ENCODE measurements at regions not wholly inside any gene's neighbourhood (a gene's known extent, or its start where the extent isn't known, plus 50 kb on each side); places are given as distances from the start of the nearest gene placed in this dataset.
"Not testable (repeated sequence)": the region's sequence is repeated elsewhere in the genome, so short reads cannot be mapped to it uniquely, and the experiment has no call there.

GRCh38 chr1:182260516-182260915, 131.1 kb downstream of the GLUL start:
- no peak for DNase-seq (ENCODE audit: low read depth in 2 of 2)

- DNase-seq (ENCODE audit: low read depth in 2 of 2), result no peak
Measured at GRCh38 chr1:182259968-182260367, 131.6 kb downstream of the GLUL start.

- DNase-seq (ENCODE audit: low read depth in 2 of 2), result peak; percentile 17 to 20
Measured at GRCh38 chr1:182259229-182259872, 132.2 kb downstream of the GLUL start.

GRCh38 chr1:182257369-182258063, 134.1 kb downstream of the GLUL start:
- no peak for DNase-seq (ENCODE audit: low read depth in 2 of 2)

GRCh38 chr1:182256931-182257330, 134.7 kb downstream of the GLUL start:
- no peak for DNase-seq (ENCODE audit: low read depth in 2 of 2)

GRCh38 chr1:182255494-182255893, 136.1 kb downstream of the GLUL start:
- no peak for DNase-seq (ENCODE audit: low read depth in 2 of 2)

- no peak for DNase-seq (ENCODE audit: low read depth in 2 of 2)
Measured at GRCh38 chr1:182253319-182253860, 138.2 kb downstream of the GLUL start.

GRCh38 chr1:182251561-182251960, 140.0 kb downstream of the GLUL start:
- no peak for DNase-seq (ENCODE audit: low read depth in 2 of 2)

- no peak for DNase-seq (ENCODE audit: low read depth in 2 of 2)
Measured at GRCh38 chr1:182249201-182249676, 142.4 kb downstream of the GLUL start.

- DNase-seq (ENCODE audit: low read depth in 2 of 2), result no peak
Measured at GRCh38 chr1:182248721-182249120, 142.9 kb downstream of the GLUL start.

GRCh38 chr1:182247813-182248212, 143.8 kb downstream of the GLUL start:
- DNase-seq (ENCODE audit: low read depth in 2 of 2), result not testable (repeated sequence)

GRCh38 chr1:182246783-182247182, 144.8 kb downstream of the GLUL start:
- no peak for DNase-seq (ENCODE audit: low read depth in 2 of 2)

- no peak for DNase-seq (ENCODE audit: low read depth in 2 of 2)
Measured at GRCh38 chr1:182245040-182245439, 146.6 kb downstream of the GLUL start.

- no peak for DNase-seq (ENCODE audit: low read depth in 2 of 2)
Measured at GRCh38 chr1:182244451-182244850, 147.1 kb downstream of the GLUL start.

- DNase-seq (ENCODE audit: low read depth in 2 of 2), result no peak
Measured at GRCh38 chr1:182242641-182243040, 148.9 kb downstream of the GLUL start.

GRCh38 chr1:182240085-182240484, 151.5 kb downstream of the GLUL start:
- DNase-seq (ENCODE audit: low read depth in 2 of 2), result no peak

GRCh38 chr1:182238421-182238820, 153.2 kb downstream of the GLUL start:
- no peak for DNase-seq (ENCODE audit: low read depth in 2 of 2)

GRCh38 chr1:182237329-182237728, 154.3 kb downstream of the GLUL start:
- no peak for DNase-seq (ENCODE audit: low read depth in 2 of 2)

- no peak for DNase-seq (ENCODE audit: low read depth in 2 of 2)
Measured at GRCh38 chr1:182236651-182237077, 154.9 kb downstream of the GLUL start.

GRCh38 chr1:182235952-182236650, 155.5 kb downstream of the GLUL start:
- no peak for DNase-seq (ENCODE audit: low read depth in 2 of 2)

- no peak for DNase-seq (ENCODE audit: low read depth in 2 of 2)
Measured at GRCh38 chr1:182235604-182235951, 156.0 kb downstream of the GLUL start.

- DNase-seq (ENCODE audit: low read depth in 2 of 2), result no peak
Measured at GRCh38 chr1:182229921-182230491, 161.6 kb downstream of the GLUL start.
